ENCODE measurements at regions not wholly inside any gene's neighbourhood (a gene's known extent, or its start where the extent isn't known, plus 50 kb on each side); places are given as distances from the start of the nearest gene placed in this dataset.

- no peak for TF ChIP-seq CTCF (IDR thresholded peaks at IDR 0.05)
- TF ChIP-seq POLR2A (IDR thresholded peaks at IDR 0.05) = no peak
- WGBS, 2 donors = 86 to 97% methylated on average over 4 of the region's 4 CpGs
- no peak overlapping the region for H3K4me3 ChIP-seq
- H3K36me3 ChIP-seq (ENCODE audit: low read depth, missing control alignments) = no peaks in the 10 kb centered on the region
- intact Hi-C loops (cut with DNase I; ENCODE audit: low total_unique reads) = no loop called here
- H3K9me3 ChIP-seq = no peaks in the 10 kb centered on the region
- H3K4me1 ChIP-seq = no peaks in the 10 kb centered on the region
- no peak for DNase-seq
- H3K27me3 ChIP-seq = no peaks in the 10 kb centered on the region
- H3K27ac ChIP-seq = no peak overlapping the region
Observed at GRCh38 chr5:173455599-173455957, 127.4 kb upstream of the STC2 start.

GRCh38 chr5:173454736-173455598 is 126.8 kb upstream of the STC2 start:
- Histone ChIP-seq H3K4me1 (no peaks in the 10 kb centered on the region), H3K4me3 (no peak overlapping the region), H3K27ac (no peak overlapping the region), H3K36me3 (ENCODE audit: low read depth, missing control alignments) (no peaks in the 10 kb centered on the region), H3K9me3 (no peaks in the 10 kb centered on the region), H3K27me3 (no peaks in the 10 kb centered on the region)
- 65 to 83% methylated on average over 10 of the region's 10 CpGs for WGBS, 2 donors
- TF ChIP-seq POLR2A (IDR thresholded peaks at IDR 0.05) (no peak), CTCF (IDR thresholded peaks at IDR 0.05) (no peak)
- no peak for DNase-seq
- intact Hi-C loops (cut with DNase I; ENCODE audit: low total_unique reads) = no loop called here

GRCh38 chr5:173454361-173454735 is 126.1 kb upstream of the STC2 start:
- Histone ChIP-seq H3K27ac (no peak overlapping the region), H3K27me3 (no peaks in the 10 kb centered on the region), H3K36me3 (ENCODE audit: low read depth, missing control alignments) (no peaks in the 10 kb centered on the region), H3K4me3 (no peak overlapping the region), H3K9me3 (no peaks in the 10 kb centered on the region), H3K4me1 (no peaks in the 10 kb centered on the region)
- 73 to 84% methylated on average over 4 of the region's 4 CpGs for WGBS, 2 donors
- TF ChIP-seq POLR2A (IDR thresholded peaks at IDR 0.05) (no peak), CTCF (IDR thresholded peaks at IDR 0.05) (no peak)
- no peak for DNase-seq
- intact Hi-C loops (cut with DNase I; ENCODE audit: low total_unique reads) = no loop called here

GRCh38 chr5:173453167-173453566 is 125.0 kb upstream of the STC2 start:
- Histone ChIP-seq H3K27me3 (no peaks in the 10 kb centered on the region), H3K4me3 (no peak overlapping the region), H3K36me3 (ENCODE audit: low read depth, missing control alignments) (no peaks in the 10 kb centered on the region), H3K4me1 (no peaks in the 10 kb centered on the region), H3K9me3 (no peaks in the 10 kb centered on the region), H3K27ac (no peak overlapping the region)
- TF ChIP-seq POLR2A (IDR thresholded peaks at IDR 0.05) (no peak), CTCF (IDR thresholded peaks at IDR 0.05) (no peak)
- intact Hi-C loops (cut with DNase I; ENCODE audit: low total_unique reads) = no loop called here
- 84 to 92% methylated on average over 4 of the region's 4 CpGs for WGBS, 2 donors
- DNase-seq = no peak
